ENCODE measurements at regions not wholly inside any gene's neighbourhood (a gene's known extent, or its start where the extent isn't known, plus 50 kb on each side); places are given as distances from the start of the nearest gene placed in this dataset.
A peak's percentile ranks its signal among the peaks of the same experiment; 100 is the strongest.

- no peak overlapping the region for H3K4me3 ChIP-seq (ENCODE audit: low read depth, low read length)
- no peak for TF ChIP-seq CTCF (IDR thresholded peaks at IDR 0.05; ENCODE audit: borderline replicate concordance, insufficient read depth, low read depth, low read length)
These were observed 166.1 kb upstream of the NTM start for GRCh38 chr11:131204282-131204681.

- H3K4me3 ChIP-seq (ENCODE audit: low read depth, low read length), result no peak overlapping the region
- TF ChIP-seq CTCF (IDR thresholded peaks at IDR 0.05; ENCODE audit: borderline replicate concordance, insufficient read depth, low read depth, low read length), result no peak
These were observed 165.5 kb upstream of the NTM start for GRCh38 chr11:131204765-131205380.

- TF ChIP-seq CTCF (IDR thresholded peaks at IDR 0.05; ENCODE audit: borderline replicate concordance, insufficient read depth, low read depth, low read length), result no peak
- H3K4me3 ChIP-seq (ENCODE audit: low read depth, low read length), result no peak overlapping the region
These were observed 163.7 kb upstream of the NTM start for GRCh38 chr11:131206671-131207070.

- no peak overlapping the region for H3K4me3 ChIP-seq (ENCODE audit: low read depth, low read length)
- no peak for TF ChIP-seq CTCF (IDR thresholded peaks at IDR 0.05; ENCODE audit: borderline replicate concordance, insufficient read depth, low read depth, low read length)
These were observed 162.5 kb upstream of the NTM start for GRCh38 chr11:131207901-131208300.

GRCh38 chr11:131217313-131218310, 152.8 kb upstream of the NTM start:
- H3K4me3 ChIP-seq (ENCODE audit: low read depth, low read length), result no peak overlapping the region
- peak; percentile 38; the same call in 1 of the 2 replicates for TF ChIP-seq CTCF (IDR thresholded peaks at IDR 0.05; ENCODE audit: borderline replicate concordance, insufficient read depth, low read depth, low read length)

- H3K4me3 ChIP-seq (ENCODE audit: low read depth, low read length), result no peak overlapping the region
These were observed 151.9 kb upstream of the NTM start for GRCh38 chr11:131218542-131218941.

More at GRCh38 chr11:131218542-131218941, 151.9 kb upstream of the NTM start:
- no peak for TF ChIP-seq CTCF (IDR thresholded peaks at IDR 0.05; ENCODE audit: borderline replicate concordance, insufficient read depth, low read depth, low read length)

Measured in GM12875 (cell line).